GM12878 (cell line): ENCODE measurements at regions not wholly inside any gene's neighbourhood (a gene's known extent, or its start where the extent isn't known, plus 50 kb on each side); places are given as distances from the start of the nearest gene placed in this dataset.

ENCODE experiments used
- BRCA1 ChIP-seq: IDR thresholded peaks from 2 replicates; pipeline ENCODE4 v1.6.1; 2011; ENCODE audit warnings: low read depth, low read length, improper control_type of control experiment
- CEBPZ ChIP-seq: fragments of 150-350 bp; IDR thresholded peaks from 2 replicates; pipeline ENCODE4 v1.6.1; 2016; ENCODE audit warnings: low read depth, low read length
- CHD4 ChIP-seq: fragments of 200-600 bp; sonication (generic); IDR thresholded peaks from 2 replicates; pipeline ENCODE4 v1.6.1; 2016; ENCODE audit warnings: mild to moderate bottlenecking
- CTCF ChIP-seq, 3 experiments: IDR thresholded peaks in 2 of 3; conservative IDR thresholded peaks in 1 of 3; 2 replicates each; pipeline ENCODE4 v1.5.1; 2011; ENCODE audit warnings: low read depth in 3 of 3, low read length in 3 of 3, mild to moderate bottlenecking in 3 of 3, control low read depth in 2 of 3, moderate library complexity in 2 of 3, inconsistent platforms in 1 of 3, mixed read lengths in 1 of 3; ENCODE audit not compliant: control insufficient read depth in 2 of 3, insufficient read depth in 1 of 3; ENCODE audit errors: extremely low read depth in 1 of 3
- FOS ChIP-seq: IDR thresholded peaks from 3 replicates; pipeline ENCODE4 v1.6.1; 2011; ENCODE audit warnings: borderline replicate concordance; ENCODE audit not compliant: insufficient read length; ENCODE audit errors: extremely low read depth
- GATAD2B ChIP-seq: fragments of 450-650 bp; conservative IDR thresholded peaks from 2 replicates; pipeline ENCODE4 v1.6.1; 2017; ENCODE audit warnings: low read depth, mild to moderate bottlenecking, moderate library complexity
- KLF5 ChIP-seq: fragments of 450-650 bp; IDR thresholded peaks from 2 replicates; pipeline ENCODE4 v1.6.1; 2014; ENCODE audit warnings: mild to moderate bottlenecking; ENCODE audit not compliant: partially characterized antibody
- RUNX3 ChIP-seq: IDR thresholded peaks from 2 replicates; pipeline ENCODE4 v1.6.1; 2012; ENCODE audit warnings: low read length, inconsistent platforms
- SMARCA5 ChIP-seq: fragments of 450-650 bp; IDR thresholded peaks from 2 replicates; pipeline ENCODE4 v1.6.1; 2017; ENCODE audit warnings: mild to moderate bottlenecking
- YY1 ChIP-seq: IDR thresholded peaks from 2 replicates; pipeline ENCODE4 v1.6.1; 2011; ENCODE audit warnings: low read depth, mild to moderate bottlenecking, low read length
- ZNF384 ChIP-seq: IDR thresholded peaks from 2 replicates; pipeline ENCODE4 v1.6.1; 2012; ENCODE audit warnings: low read depth, mild to moderate bottlenecking, low read length, improper control_type of control experiment, borderline replicate concordance
- TF ChIP-seq, protein P1 (sequence below): fragments of 450-650 bp; IDR thresholded peaks from 2 replicates; pipeline ENCODE4 v1.6.1; 2017; ENCODE audit warnings: mild to moderate bottlenecking, moderate library complexity
- TF ChIP-seq, protein P2 (sequence below): IDR thresholded peaks from 2 replicates; pipeline ENCODE4 v1.6.1; 2012; ENCODE audit warnings: improper control_type of control experiment, low read depth, low read length; ENCODE audit not compliant: insufficient replicate concordance

GRCh38 chr17:34853924-34854323, 107.3 kb downstream of the CCT6B start (continued):
- TF ChIP-seq, protein P1, sequence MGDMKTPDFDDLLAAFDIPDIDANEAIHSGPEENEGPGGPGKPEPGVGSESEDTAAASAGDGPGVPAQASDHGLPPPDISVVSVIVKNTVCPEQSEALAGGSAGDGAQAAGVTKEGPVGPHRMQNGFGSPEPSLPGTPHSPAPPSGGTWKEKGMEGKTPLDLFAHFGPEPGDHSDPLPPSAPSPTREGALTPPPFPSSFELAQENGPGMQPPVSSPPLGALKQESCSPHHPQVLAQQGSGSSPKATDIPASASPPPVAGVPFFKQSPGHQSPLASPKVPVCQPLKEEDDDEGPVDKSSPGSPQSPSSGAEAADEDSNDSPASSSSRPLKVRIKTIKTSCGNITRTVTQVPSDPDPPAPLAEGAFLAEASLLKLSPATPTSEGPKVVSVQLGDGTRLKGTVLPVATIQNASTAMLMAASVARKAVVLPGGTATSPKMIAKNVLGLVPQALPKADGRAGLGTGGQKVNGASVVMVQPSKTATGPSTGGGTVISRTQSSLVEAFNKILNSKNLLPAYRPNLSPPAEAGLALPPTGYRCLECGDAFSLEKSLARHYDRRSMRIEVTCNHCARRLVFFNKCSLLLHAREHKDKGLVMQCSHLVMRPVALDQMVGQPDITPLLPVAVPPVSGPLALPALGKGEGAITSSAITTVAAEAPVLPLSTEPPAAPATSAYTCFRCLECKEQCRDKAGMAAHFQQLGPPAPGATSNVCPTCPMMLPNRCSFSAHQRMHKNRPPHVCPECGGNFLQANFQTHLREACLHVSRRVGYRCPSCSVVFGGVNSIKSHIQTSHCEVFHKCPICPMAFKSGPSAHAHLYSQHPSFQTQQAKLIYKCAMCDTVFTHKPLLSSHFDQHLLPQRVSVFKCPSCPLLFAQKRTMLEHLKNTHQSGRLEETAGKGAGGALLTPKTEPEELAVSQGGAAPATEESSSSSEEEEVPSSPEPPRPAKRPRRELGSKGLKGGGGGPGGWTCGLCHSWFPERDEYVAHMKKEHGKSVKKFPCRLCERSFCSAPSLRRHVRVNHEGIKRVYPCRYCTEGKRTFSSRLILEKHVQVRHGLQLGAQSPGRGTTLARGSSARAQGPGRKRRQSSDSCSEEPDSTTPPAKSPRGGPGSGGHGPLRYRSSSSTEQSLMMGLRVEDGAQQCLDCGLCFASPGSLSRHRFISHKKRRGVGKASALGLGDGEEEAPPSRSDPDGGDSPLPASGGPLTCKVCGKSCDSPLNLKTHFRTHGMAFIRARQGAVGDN = no peak
- TF ChIP-seq YY1 (no peak), GATAD2B (no peak), CTCF (IDR thresholded peaks at IDR 0.05 in 2 of 3, conservative IDR thresholded peaks at IDR 0.05 in 1 of 3; ENCODE audit: control insufficient read depth in 2 of 3, extremely low read depth in 1 of 3, insufficient read depth in 1 of 3, low read depth in 3 of 3, low read length in 3 of 3) (no peak), SMARCA5 (no peak), ZNF384 (no peak), RUNX3 (no peak), CEBPZ (no peak), KLF5 (no peak), FOS (no peak), CHD4 (no peak), BRCA1 (no peak)
- TF ChIP-seq, protein P2, sequence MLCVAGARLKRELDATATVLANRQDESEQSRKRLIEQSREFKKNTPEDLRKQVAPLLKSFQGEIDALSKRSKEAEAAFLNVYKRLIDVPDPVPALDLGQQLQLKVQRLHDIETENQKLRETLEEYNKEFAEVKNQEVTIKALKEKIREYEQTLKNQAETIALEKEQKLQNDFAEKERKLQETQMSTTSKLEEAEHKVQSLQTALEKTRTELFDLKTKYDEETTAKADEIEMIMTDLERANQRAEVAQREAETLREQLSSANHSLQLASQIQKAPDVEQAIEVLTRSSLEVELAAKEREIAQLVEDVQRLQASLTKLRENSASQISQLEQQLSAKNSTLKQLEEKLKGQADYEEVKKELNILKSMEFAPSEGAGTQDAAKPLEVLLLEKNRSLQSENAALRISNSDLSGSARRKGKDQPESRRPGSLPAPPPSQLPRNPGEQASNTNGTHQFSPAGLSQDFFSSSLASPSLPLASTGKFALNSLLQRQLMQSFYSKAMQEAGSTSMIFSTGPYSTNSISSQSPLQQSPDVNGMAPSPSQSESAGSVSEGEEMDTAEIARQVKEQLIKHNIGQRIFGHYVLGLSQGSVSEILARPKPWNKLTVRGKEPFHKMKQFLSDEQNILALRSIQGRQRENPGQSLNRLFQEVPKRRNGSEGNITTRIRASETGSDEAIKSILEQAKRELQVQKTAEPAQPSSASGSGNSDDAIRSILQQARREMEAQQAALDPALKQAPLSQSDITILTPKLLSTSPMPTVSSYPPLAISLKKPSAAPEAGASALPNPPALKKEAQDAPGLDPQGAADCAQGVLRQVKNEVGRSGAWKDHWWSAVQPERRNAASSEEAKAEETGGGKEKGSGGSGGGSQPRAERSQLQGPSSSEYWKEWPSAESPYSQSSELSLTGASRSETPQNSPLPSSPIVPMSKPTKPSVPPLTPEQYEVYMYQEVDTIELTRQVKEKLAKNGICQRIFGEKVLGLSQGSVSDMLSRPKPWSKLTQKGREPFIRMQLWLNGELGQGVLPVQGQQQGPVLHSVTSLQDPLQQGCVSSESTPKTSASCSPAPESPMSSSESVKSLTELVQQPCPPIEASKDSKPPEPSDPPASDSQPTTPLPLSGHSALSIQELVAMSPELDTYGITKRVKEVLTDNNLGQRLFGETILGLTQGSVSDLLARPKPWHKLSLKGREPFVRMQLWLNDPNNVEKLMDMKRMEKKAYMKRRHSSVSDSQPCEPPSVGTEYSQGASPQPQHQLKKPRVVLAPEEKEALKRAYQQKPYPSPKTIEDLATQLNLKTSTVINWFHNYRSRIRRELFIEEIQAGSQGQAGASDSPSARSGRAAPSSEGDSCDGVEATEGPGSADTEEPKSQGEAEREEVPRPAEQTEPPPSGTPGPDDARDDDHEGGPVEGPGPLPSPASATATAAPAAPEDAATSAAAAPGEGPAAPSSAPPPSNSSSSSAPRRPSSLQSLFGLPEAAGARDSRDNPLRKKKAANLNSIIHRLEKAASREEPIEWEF = no peak
